HG03521 (cell line): ENCODE measurements at regions not wholly inside any gene's neighbourhood (a gene's known extent, or its start where the extent isn't known, plus 50 kb on each side); places are given as distances from the start of the nearest gene placed in this dataset.
"Not testable (repeated sequence)": the region's sequence is repeated elsewhere in the genome, so short reads cannot be mapped to it uniquely, and the experiment has no call there.

Experiments
- ATAC-seq: cut with Tn5 transposase; IDR thresholded peaks from one replicate; pipeline ENCODE4 v1.9.1; 2021; ENCODE audit warnings: mild to moderate bottlenecking, moderate library complexity; ENCODE audit not compliant: unreplicated experiment

DNA sequence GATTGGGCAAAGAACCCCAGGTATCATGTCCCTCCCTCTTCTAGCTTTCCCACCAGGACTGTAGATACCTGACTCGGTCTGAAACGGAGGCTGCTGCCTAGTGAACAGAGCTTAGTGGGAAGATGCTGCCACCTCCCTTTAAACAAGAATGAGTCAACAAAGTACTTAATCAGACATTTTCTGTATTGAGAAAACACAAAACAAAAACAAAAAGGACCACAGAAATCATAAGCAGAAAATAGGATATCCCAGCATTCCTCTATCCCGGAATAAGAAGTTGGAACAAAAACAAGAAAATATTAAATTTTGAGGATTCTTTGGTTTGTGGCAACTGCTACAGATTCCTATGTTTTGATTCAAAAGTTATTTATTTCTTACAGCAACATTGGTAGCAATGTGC, 51.7 kb upstream of the COL8A1 start:
- ATAC-seq, result no peak

DNA sequence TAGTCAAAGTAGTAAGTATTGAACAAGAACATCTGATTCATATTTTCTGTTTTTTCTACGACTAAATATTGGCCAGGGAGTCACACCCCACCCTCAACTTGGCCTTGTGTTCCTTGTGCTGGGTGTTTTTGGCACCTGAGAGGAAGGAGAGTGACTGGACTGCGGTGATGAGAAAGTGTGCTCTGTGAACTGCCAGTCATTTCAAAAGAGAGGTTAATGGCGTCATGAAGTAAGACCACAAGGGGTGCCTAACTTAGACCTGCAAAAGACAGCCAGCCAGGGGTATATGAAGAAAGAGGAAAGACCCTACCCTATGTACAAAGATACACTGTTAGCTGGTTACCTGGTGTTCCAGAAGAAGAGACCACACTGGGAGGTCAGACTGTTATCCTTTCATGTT, 58.4 kb upstream of the COL8A1 start:
- no peak for ATAC-seq

DNA sequence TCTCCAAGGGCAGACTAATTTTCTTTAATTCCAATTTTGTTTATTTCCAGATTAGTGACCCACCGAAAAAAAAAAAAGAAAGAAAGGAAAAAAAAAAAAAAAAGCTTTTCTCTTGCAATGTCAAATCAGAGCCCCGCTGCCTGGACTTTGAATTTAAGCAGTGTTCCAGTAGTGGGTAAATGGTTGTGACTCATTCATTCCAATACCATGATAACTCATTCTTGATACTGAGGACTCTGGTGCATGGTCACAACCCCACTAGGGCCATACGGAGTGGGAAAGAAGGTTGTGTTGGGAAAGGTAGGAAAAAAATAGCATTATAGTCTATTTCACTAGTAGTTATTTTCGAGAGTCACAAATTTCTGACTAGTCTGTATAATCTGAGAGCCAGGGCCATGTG, 59.1 kb upstream of the COL8A1 start:
- no peak for ATAC-seq

DNA sequence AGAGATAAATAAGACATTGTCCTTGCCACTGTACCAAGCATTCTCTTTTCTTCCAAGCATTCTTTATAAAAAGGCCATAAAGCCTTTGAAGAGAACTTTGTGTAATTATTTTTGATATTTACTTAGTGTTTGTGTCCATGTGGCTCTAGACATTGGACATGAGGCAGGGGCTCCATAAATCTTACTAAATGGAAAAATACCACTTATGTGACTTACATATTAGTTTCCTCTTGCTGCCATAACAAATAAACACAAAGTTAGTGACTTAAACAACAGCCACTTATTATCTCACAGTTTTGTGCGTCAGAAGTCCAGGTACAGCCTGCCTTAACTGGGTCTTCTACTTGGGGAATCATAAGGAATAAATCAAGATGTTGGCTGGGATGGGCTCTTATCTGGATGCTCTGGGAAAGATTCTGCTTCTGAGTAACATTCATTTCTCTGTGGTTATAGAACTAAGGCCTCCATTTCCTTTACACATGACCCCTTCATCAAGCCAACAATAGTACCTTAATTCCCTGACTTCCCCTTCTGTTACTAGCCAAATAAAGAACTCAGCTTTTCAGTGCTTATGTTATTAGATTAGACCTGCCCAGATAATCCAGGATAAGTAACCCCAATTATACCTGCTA, 59.9 kb upstream of the COL8A1 start:
- ATAC-seq, result no peak

DNA sequence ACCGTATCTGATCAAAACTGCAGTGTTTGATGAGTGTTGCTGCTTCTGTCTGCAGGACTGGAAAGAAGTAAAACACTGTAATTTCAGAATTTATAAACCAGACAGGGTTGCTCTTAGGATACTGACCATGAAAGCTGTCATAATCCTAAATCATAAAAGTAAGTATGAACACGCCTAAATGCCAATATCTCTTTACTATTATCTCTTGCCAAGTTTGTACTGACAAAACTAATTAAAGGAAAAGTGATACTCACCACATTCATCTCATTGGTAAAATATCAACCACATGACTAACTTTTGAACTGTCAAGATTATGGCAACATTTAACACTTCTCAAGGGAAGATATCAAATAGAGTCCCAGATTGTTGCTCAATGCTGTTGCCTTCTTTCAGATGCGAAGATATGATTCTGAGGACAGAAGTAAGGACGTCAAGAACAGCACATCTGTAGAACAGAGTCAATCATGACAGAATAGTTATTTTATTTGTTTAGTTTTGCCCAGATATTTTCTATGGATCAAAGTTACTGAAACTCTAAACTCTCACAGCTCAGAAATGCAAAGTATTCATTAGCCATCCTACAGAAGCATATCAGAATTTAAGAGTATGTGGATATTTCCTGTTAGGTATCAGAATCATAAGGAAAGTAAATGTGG, 61.4 kb upstream of the COL8A1 start:
- no peak for ATAC-seq

DNA sequence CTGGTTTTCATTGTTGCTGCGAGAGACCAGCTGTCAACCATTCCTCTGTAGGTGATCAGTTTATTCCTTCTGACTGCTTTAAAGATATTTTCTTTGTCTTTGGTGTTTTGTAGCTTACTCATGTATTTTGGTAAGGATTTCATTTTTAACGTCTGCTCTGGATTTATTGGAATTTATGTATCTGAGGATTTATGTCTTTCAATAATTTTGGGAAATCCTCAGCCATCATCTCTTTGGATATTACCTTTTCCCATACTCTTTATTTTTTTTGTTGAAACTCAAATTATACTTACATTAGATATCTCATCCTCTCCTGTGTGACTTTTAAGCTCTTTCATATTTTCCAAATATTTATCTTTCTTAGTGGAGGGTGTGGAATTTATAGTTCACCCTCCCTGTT, 62.7 kb upstream of the COL8A1 start:
- no peak for ATAC-seq

DNA sequence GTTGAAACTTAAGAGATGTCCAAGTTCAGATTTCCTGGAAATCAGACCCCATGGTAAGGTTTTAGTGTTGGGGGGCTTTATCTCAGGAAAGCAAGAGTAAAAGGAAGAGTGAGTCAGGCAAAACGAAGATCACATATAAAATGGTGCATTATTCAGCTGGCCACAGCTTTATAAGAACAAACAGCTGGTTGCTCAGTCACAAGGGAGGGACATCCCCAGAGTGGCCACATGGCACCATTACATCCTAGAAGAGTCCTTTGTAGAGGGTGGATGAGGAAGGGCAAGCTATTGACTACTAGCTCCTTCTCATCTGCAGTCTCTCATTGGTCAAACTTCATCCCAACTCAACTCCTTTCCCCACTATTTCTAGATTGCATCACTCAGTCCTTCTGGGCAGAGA, 68.3 kb upstream of the COL8A1 start:
- no peak for ATAC-seq

DNA sequence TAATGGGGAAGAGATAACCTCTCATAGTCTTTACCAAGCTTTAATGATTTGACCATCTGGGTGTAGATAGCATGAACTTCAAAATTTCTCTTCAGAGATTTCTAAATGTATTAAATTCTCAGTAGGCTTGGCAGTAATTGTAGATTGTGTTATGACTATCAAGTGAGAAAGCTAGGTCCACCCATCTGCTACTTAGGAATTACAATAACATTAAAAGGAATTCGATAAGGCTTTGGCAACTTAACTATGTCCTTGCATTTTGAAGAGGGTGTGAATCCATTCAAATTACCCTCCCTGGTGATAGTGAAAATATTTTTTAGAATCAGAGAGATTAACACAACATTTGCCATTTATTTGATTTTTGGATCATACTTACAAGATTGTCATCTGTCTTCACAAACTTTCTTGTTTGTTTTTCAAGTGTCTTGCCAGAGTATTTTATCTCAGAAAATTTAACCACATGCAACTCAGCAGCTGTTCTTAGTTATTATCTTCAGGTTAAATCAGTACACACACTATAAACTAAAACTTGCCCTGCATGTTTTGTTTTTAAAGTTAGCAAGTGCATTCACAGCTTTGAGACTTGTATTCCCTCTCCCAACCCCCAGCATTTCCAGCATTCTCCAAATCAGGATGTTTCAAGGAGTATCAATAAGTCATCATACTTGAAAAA, 69.6 kb upstream of the COL8A1 start:
- no peak for ATAC-seq

DNA sequence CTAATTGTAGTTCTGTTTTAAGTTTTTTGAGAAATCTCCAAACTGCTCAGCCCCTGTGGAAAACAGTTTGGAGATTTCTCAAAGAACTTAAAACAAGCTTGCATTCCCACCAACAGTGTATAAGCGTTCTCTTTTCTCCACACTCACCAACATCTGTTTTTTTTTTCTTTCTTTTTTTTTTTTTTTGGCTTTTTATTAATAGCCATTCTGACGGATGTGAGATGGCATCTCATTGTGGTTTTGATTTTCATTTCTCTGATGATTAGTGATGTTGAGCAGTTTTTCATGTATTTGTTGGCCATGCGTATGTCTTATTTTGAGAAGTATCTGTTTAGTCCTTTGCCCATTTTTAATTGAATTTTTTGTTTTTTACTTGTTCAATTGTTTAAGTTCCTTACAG, 73.1 kb upstream of the COL8A1 start:
- no peak for ATAC-seq

DNA sequence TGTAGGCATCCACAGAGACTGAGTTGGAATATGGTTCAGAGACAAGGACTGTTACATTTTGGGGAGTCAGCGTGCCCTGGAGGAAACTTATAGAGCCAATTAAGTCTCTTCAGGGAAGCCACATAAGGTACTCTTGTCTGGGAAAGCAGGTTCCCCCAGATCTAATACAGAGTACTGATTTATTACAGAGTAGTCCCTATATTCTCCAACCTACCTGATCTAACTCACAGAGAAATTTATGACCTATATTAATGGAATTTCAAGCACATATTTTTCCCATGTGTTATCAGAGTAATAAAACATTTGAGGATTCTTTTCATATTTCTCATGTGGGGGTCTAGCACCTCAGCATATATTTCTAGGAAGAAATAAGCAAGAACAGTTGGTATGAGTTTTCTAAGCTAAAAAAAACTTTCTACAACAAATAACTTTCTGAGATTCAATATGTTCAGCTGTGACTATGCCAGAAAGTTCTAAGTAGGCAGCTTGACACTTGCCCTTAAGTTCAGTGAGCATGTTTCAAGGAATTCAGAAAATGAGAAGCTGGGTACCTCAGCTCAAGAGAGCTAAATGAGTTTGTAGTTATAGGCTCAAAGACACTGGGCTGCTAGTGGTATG, 75.3 kb upstream of the COL8A1 start:
- no peak for ATAC-seq

DNA sequence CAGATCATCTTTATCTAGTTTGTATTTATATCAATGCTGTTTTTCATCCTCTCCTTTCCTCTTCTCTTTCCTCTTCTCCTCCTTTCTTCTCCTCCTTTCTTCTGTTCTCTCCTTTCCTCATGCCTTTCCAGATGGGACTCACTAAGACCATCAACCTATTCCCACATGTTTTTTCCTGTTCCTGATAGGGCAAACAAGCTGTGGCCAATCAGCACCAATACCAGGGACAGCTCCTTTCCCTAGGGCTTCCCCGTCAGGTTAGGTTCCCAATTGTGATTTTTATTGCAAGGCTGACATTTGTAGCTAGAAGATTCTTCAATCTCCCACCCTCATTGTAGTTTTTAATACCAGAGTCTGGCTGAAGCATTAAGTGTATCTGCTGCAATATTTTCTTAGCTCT, 76.3 kb upstream of the COL8A1 start:
- ATAC-seq, result no peak

DNA sequence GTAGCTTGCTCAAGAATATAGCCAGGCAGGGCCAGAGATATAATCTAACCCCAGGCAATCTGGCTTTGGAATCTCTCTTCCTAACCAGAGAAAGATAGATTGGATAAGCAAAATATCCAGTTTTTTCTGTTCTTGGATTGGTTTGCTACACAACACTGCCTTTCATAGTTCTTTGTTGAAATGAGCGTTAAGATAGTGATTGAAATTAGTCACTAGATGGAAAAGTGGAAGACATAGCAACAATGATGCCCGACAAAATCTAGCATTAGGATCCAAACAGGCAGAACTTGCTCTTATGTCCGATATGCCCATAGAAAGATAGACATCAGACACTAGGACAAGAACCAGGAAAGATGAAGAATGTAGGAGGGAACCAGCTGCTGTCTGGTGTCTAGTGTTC, 77.3 kb upstream of the COL8A1 start:
- ATAC-seq, result no peak

DNA sequence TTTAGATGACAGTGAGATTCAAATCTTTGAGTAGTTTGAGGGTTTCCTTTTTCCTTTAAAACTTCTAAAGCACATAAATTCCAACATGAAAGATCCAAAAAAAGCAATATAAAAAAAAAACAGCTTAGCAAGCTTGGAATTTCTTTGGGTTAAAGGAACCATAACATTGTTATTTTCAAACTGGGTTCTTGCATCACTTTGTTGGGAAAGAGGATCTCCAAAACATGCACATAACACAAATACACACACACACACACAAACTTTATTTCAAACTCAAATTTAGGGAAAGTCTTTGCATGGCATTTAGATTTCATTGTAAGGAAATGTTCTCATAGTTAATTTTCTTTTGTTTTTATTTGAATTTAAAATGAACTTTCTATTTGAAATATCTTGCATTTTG, 79.2 kb upstream of the COL8A1 start:
- ATAC-seq, result no peak

DNA sequence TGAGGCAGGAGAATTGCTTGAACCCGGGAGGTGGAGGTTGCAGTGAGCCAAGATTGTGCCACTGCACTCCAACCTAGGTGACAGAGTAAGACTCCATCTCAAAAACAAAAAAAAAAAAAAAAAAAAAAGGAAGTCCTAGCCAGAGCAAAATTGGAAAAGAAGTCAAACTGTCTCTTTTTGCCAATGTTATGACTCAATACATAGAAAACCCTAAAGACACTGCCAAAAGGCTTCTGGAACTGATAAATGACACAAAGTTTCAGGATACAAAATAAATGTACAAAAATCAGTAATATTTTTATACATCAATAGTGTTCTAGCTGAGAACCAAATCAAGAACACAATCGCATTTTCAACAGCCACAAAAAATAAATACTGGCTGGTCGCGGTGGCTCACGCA, 82.5 kb upstream of the COL8A1 start:
- ATAC-seq, result not testable (repeated sequence)

DNA sequence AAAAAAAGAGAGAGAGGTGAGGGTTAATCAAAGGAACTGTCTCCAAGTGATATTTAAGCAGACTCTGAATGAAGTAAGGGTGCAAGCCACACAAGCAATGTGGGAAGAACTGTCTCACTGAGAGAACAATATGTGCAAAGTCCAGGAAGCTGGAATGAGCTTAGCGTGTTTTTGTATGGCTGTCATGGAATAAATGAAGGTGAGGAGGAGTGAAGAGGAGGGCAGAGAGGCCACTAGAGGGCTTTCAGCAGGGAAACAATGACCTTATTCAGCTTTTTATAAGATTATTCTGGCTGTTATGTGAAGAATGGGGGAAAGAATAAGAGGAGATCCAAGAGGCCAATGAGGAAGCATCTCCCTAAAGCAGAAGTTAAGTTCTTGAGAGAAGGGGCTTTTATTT, 86.9 kb upstream of the COL8A1 start:
- no peak for ATAC-seq

DNA sequence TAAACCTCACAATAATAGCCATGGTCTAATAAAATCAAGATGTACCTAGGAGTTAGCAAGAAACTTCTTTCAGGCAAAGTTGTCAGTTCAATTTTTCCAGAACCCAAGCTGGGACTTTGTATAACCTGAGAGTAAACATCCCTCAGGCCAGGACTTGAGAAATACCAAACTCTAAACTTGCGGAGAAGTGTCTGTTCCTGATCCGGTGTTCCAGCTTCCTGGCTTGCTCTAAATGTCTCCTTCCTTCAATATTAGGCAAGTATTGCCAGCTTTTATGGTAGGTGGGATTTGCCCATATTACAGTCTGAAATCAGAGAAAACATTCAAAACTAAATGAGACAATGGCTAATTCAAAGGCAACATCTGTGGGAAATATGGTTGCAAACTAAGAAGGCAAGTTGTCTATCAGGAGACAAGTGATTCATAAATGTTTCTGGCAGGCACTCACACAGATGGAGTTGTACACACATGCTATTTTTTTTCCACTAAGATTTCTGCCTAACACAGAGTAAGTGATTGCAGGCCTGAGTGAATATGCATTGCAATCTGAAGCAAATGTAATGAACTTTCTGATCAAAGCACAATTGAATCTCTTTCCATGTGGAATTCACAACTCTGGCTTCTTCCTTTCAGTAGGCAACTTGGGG, 88.3 kb upstream of the COL8A1 start:
- no peak for ATAC-seq

DNA sequence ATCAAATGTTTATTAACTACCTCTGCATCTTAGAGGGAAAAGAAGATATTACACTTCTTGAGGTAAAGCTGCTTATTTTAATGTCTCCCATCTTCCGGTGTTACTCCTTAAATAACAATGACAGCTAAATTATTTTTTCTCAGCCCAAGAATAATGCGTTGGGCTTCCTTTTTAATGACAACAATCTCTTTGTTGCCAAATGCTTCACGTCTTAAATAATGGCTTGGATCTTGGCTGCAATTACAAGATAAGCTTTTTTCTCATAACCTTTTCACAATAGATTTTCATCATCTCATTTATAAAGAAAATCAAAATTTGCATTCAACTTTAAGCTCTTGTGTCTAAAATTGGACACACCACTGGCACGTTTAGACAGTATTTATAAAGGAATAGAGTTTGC, 89.2 kb upstream of the COL8A1 start:
- no peak for ATAC-seq

DNA sequence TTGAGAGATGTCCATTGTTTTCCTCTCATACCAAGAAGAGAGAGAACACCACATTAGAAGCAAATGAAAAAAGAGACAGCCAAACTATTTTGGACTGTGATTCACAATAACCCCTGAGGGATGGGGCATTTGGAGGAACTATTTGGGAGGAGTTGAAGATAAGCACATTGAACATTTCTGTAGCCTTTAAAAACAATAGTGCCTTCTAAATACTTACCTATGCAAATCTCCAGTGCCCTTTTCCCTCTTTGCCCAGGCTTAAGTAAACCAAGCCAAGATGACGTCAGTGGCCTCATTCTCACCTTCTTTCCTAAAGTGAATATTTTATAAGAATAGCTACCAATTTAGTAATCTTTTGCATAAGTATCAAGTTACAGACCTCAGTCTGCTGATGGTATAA, 89.7 kb upstream of the COL8A1 start:
- ATAC-seq, result no peak

DNA sequence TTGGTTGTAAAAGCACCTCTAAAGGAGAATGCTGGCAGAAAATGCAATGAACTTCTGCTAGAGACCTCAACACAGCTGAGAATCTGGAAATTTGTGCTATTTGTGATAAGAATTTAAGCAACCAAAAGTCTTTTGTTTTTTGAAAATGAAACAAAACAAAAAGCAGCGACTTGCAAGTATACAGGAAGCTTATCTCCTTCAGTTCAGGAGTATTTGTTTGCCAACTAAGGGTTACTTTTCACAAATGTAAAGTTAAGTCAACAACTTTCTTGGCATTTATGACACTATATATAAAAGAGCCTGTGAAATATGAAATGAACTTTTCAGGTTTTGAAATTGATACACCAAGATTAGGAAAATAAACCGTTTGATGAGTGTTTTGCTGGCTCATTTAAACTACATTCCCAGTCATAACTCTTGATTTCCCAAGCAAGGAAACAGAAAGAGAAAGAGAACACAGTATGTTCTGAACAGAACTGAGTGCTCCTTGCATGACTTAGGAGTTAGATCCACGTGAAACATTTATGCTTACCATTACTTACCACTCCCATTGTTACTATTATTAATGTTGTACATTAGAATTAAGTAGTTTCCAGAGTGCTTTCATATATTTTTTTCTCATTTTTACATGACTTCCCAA, 92.3 kb upstream of the COL8A1 start:
- no peak for ATAC-seq

DNA sequence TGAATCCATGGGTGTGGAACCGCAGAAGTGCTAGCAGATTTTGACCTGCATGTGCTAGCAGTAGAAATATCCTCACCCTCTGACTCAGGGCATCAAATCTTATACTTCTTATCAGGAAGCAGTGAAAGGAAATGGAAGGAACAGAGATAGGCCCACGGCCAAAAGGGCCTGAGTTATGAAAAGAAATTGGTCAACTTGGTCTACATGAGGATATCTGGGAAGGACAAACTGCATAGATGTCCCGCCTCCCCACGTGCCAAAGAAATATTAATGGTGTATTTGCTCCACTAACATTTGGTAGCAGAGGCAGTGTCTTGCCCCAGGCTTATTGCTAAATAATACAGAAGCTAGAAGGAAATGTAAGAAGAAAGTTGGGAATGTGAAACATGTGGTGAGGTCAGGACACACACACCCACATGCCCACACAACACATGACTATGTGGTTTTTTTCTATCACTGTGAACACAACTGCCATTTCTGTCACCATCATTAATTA, 93.6 kb upstream of the COL8A1 start:
- ATAC-seq, result no peak

DNA sequence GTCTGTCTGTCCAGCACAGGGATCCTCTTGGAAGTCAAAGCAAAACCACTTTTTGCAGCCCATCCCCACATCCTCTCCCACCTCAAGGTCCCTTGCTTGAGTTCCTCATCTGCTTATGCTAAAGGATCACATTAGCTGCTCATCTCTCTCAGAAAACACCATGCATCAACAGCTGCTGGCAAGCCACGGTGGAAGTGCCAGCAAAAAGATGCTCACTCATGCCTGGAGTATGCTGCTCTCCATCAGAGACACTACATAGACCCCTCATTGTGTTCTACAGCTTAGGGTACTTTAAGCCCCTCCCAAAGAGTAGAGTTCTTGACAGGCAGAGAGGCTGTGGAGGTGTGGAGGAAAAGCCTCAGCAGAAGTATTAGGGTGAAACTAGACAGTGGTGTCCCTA, 94.6 kb upstream of the COL8A1 start:
- ATAC-seq, result no peak
